Nephron (organoid): ENCODE measurements at regions not wholly inside any gene's neighbourhood (a gene's known extent, or its start where the extent isn't known, plus 50 kb on each side); places are given as distances from the start of the nearest gene placed in this dataset.

Experiments
- H3K27ac Mint-ChIP-seq, 3 experiments: 2 replicates each; pipeline ENCODE4 v1.8.0; 2020; ENCODE audit warnings: mixed read lengths in 3 of 3, mild to moderate bottlenecking in 2 of 3, moderate library complexity in 1 of 3
- H3K27me3 Mint-ChIP-seq: 2 replicates; pipeline ENCODE4 v1.8.0; 2021; ENCODE audit warnings: low read depth, mild to moderate bottlenecking, moderate library complexity, mixed read lengths
- H3K36me3 Mint-ChIP-seq: 2 replicates; pipeline ENCODE4 v1.8.0; 2020; ENCODE audit warnings: low read depth, mixed read lengths
- H3K4me1 Mint-ChIP-seq: 2 replicates; pipeline ENCODE4 v1.8.0; 2020; ENCODE audit warnings: mixed read lengths
- H3K4me3 Mint-ChIP-seq, 3 experiments: 2 replicates each; pipeline ENCODE4 v1.8.0; 2020; ENCODE audit warnings: mild to moderate bottlenecking in 3 of 3, mixed read lengths in 3 of 3, moderate library complexity in 2 of 3
- H3K9me3 Mint-ChIP-seq: 2 replicates; pipeline ENCODE4 v1.8.0; 2020; ENCODE audit warnings: mixed read lengths
- CTCF ChIP-seq, 3 experiments: fragments of 200-600 bp; sonication (generic); IDR thresholded peaks; one replicate each; pipeline ENCODE4 v1.5.0; 2021; ENCODE audit warnings: antibody characterized with exemption in 3 of 3; ENCODE audit not compliant: unreplicated experiment in 3 of 3

GRCh38 chr3:55159711-55160110 is 231.9 kb upstream of the LRTM1 start:
- Mint-ChIP-seq H3K27me3 (no peaks in the 10 kb centered on the region), H3K9me3 (no peaks in the 10 kb centered on the region), H3K27ac (no peak overlapping the region), H3K4me3 (no peak overlapping the region), H3K36me3 (no peaks in the 10 kb centered on the region), H3K4me1 (peaks cover 28% of the 10 kb centered on the region)
- TF ChIP-seq CTCF (IDR thresholded peaks at IDR 0.05; ENCODE audit: unreplicated experiment in 3 of 3), result no peak

- no peaks in the 10 kb centered on the region for H3K27me3 Mint-ChIP-seq
- no peak for TF ChIP-seq CTCF (IDR thresholded peaks at IDR 0.05; ENCODE audit: unreplicated experiment in 3 of 3)
- H3K36me3 Mint-ChIP-seq, result no peaks in the 10 kb centered on the region
- H3K4me3 Mint-ChIP-seq, result no peak overlapping the region
- H3K4me1 Mint-ChIP-seq, result peaks cover 28% of the 10 kb centered on the region
- H3K9me3 Mint-ChIP-seq, result no peaks in the 10 kb centered on the region
- no peak overlapping the region for H3K27ac Mint-ChIP-seq
Observed at GRCh38 chr3:55159016-55159415, 231.2 kb upstream of the LRTM1 start.

GRCh38 chr3:55158345-55158744 is 230.5 kb upstream of the LRTM1 start:
- Mint-ChIP-seq H3K27me3 (no peaks in the 10 kb centered on the region), H3K27ac (no peak overlapping the region), H3K36me3 (no peaks in the 10 kb centered on the region), H3K4me1 (peaks cover 27% of the 10 kb centered on the region), H3K4me3 (no peak overlapping the region), H3K9me3 (no peaks in the 10 kb centered on the region)
- TF ChIP-seq CTCF (IDR thresholded peaks at IDR 0.05; ENCODE audit: unreplicated experiment in 3 of 3), result no peak

GRCh38 chr3:55157731-55158130 is 229.9 kb upstream of the LRTM1 start:
- Mint-ChIP-seq H3K4me3 (no peak overlapping the region), H3K4me1 (peaks cover 21% of the 10 kb centered on the region)

GRCh38 chr3:55156851-55157650 is 229.2 kb upstream of the LRTM1 start:
- Mint-ChIP-seq H3K36me3 (no peaks in the 10 kb centered on the region), H3K27me3 (no peaks in the 10 kb centered on the region), H3K4me1 (peaks cover 17% of the 10 kb centered on the region), H3K27ac (no peak overlapping the region), H3K4me3 (no peak overlapping the region), H3K9me3 (no peaks in the 10 kb centered on the region)
- TF ChIP-seq CTCF (IDR thresholded peaks at IDR 0.05; ENCODE audit: unreplicated experiment in 3 of 3), result no peak

More at GRCh38 chr3:55157731-55158130, 229.9 kb upstream of the LRTM1 start:
- Mint-ChIP-seq H3K27me3 (no peaks in the 10 kb centered on the region), H3K36me3 (no peaks in the 10 kb centered on the region), H3K27ac (no peak overlapping the region), H3K9me3 (no peaks in the 10 kb centered on the region)
- no peak for TF ChIP-seq CTCF (IDR thresholded peaks at IDR 0.05; ENCODE audit: unreplicated experiment in 3 of 3)
